ENCODE measurements at regions not wholly inside any gene's neighbourhood (a gene's known extent, or its start where the extent isn't known, plus 50 kb on each side); places are given as distances from the start of the nearest gene placed in this dataset.
"Not testable (repeated sequence)": the region's sequence is repeated elsewhere in the genome, so short reads cannot be mapped to it uniquely, and the experiment has no call there.

GRCh38 chr9:27839767-27840166 lies 266.5 kb upstream of the C9orf72 start:
- TF ChIP-seq EZH2 (IDR thresholded peaks at IDR 0.05; ENCODE audit: borderline replicate concordance, low read length); CTCF (conservative IDR thresholded peaks at IDR 0.05 in 1 of 2, IDR thresholded peaks at IDR 0.05 in 1 of 2; ENCODE audit: extremely low read depth in 1 of 2, insufficient read depth in 1 of 2, low read depth in 1 of 2, low read length in 2 of 2): not testable (repeated sequence)

All from mammary epithelial cell (primary cell).